DOHH2 (cell line): ENCODE measurements at regions not wholly inside any gene's neighbourhood (a gene's known extent, or its start where the extent isn't known, plus 50 kb on each side); places are given as distances from the start of the nearest gene placed in this dataset.

Experiments
- CTCF ChIP-seq: fragments of 200-600 bp; sonication (generic); IDR thresholded peaks from one replicate; pipeline ENCODE4 v1.5.1; 2014; ENCODE audit warnings: antibody characterized with exemption, mild to moderate bottlenecking, low read depth, low read length; ENCODE audit not compliant: poor library complexity, severe bottlenecking
- EZH2phosphoT487 ChIP-seq: fragments of 200-600 bp; sonication (generic); IDR thresholded peaks from 2 replicates; pipeline ENCODE4 v1.6.1; 2017; ENCODE audit warnings: borderline replicate concordance, mild to moderate bottlenecking, antibody characterized with exemption, low read length, moderate library complexity, mixed read lengths

- TF ChIP-seq CTCF (no peak), EZH2phosphoT487 (no peak)
Observed at GRCh38 chr6:140046016-140046632, 671.7 kb upstream of the CITED2 start.
